A549 (cell line): ENCODE measurements at regions not wholly inside any gene's neighbourhood (a gene's known extent, or its start where the extent isn't known, plus 50 kb on each side); places are given as distances from the start of the nearest gene placed in this dataset.

Experiments
- ATAC-seq, 2 experiments: fragments of 200-7000 bp in 1 of 2; fragments of >200 bp in 1 of 2; cut with Nextera tagmentation in 1 of 2; cut with Tn5 transposase in 1 of 2; 3 replicates each; pipeline versions ENCODE4 v1.8.0 to v1.9.1; 2018 to 2020; ENCODE audit warnings: mild to moderate bottlenecking in 1 of 2, moderate library complexity in 1 of 2
- CTCF ChIA-PET: fragments of 300-600 bp; sonication (Branson Sonifier 250); formaldehyde crosslinking; extraction: SDS; loops from one replicate; lab custom pipeline; 2021; ENCODE audit warnings: antibody characterized with exemption, inconsistent platforms; lab: Yijun Ruan, JAX
- POLR2A ChIA-PET: fragments of 350-600 bp; formaldehyde crosslinking; extraction: SDS; loops from one replicate; lab custom pipeline; 2021; ENCODE audit warnings: antibody characterized with exemption, inconsistent platforms; lab: Yijun Ruan, JAX
- DNase-seq, 2 experiments: peaks; one replicate each; pipeline versions ENCODE4 v3.0.0 to v3.0.0-alpha.2; 2011 to 2016; ENCODE audit warnings: low read depth in 1 of 2, low spot score in 1 of 2
- FAIRE-seq: peaks from 2 replicates; lab custom pipeline; 2011; peaks lifted over from hg19 to GRCh38; lab: Jason Lieb, UNC
- H3K27ac ChIP-seq, 2 experiments: fragments of >200 bp; sonication (Bioruptor Twin); formaldehyde crosslinking; 3 replicates each; pipeline ENCODE4 v1.5.1; 2016 to 2017
- H3K4me1 ChIP-seq: fragments of >200 bp; sonication (Bioruptor Twin); formaldehyde crosslinking; 3 replicates; pipeline ENCODE4 v1.6.1; 2016
- H3K4me2 ChIP-seq: fragments of >200 bp; sonication (Bioruptor Twin); formaldehyde crosslinking; 3 replicates; pipeline ENCODE4 v1.6.1; 2016
- H3K4me3 ChIP-seq: fragments of >200 bp; sonication (Bioruptor Twin); formaldehyde crosslinking; 3 replicates; pipeline ENCODE4 v1.5.1; 2016
- H3K9me3 ChIP-seq: fragments of >200 bp; sonication (Bioruptor Twin); formaldehyde crosslinking; 3 replicates; pipeline ENCODE4 v1.6.1; 2016
- EHF ChIP-seq: fragments of 250-450 bp; sonication (Bioruptor Pico); IDR thresholded peaks from 2 replicates; pipeline ENCODE4 v1.5.0; 2020; ENCODE audit warnings: mild to moderate bottlenecking
- EHMT2 ChIP-seq: fragments of 200-600 bp; sonication (generic); IDR thresholded peaks from 2 replicates; pipeline ENCODE4 v1.6.1; 2016; ENCODE audit warnings: antibody characterized with exemption, low read depth, mild to moderate bottlenecking, moderate library complexity
- ESRRA ChIP-seq: fragments of 150-350 bp; IDR thresholded peaks from 2 replicates; pipeline ENCODE4 v1.6.1; 2014; ENCODE audit warnings: mild to moderate bottlenecking, low read length, borderline replicate concordance
- FOXS1 ChIP-seq: fragments of 250-450 bp; sonication (Bioruptor Pico); IDR thresholded peaks from 2 replicates; pipeline ENCODE4 v1.5.0; 2020; ENCODE audit warnings: mild to moderate bottlenecking, moderate library complexity
- HEYL ChIP-seq: fragments of 250-450 bp; sonication (Bioruptor Pico); IDR thresholded peaks from 2 replicates; pipeline ENCODE4 v1.8.0; 2021; ENCODE audit warnings: mild to moderate bottlenecking, moderate library complexity
- HOXA7 ChIP-seq: fragments of 250-450 bp; sonication (Bioruptor Pico); IDR thresholded peaks from 2 replicates; pipeline ENCODE4 v1.5.0; 2020; ENCODE audit warnings: mild to moderate bottlenecking, moderate library complexity
- HOXB13 ChIP-seq: fragments of 250-450 bp; sonication (Bioruptor Pico); IDR thresholded peaks from 2 replicates; pipeline ENCODE4 v1.5.0; 2020; ENCODE audit warnings: low read depth, mild to moderate bottlenecking, moderate library complexity
- HOXB5 ChIP-seq: fragments of 250-450 bp; sonication (Bioruptor Pico); IDR thresholded peaks from 2 replicates; pipeline ENCODE4 v1.5.0; 2020; ENCODE audit warnings: mild to moderate bottlenecking, moderate library complexity
- PHF8 ChIP-seq: fragments of 200-600 bp; sonication (generic); IDR thresholded peaks from 2 replicates; pipeline ENCODE4 v1.6.1; 2016; ENCODE audit warnings: low read depth, mild to moderate bottlenecking, antibody characterized with exemption, moderate library complexity, borderline replicate concordance
- POLR2A ChIP-seq: IDR thresholded peaks from 2 replicates; pipeline ENCODE4 v1.6.1; 2012; ENCODE audit warnings: mild to moderate bottlenecking, low read length
- RARB ChIP-seq: fragments of 250-450 bp; sonication (Bioruptor Pico); IDR thresholded peaks from 2 replicates; pipeline ENCODE4 v1.8.0; 2021; ENCODE audit warnings: mild to moderate bottlenecking, moderate library complexity
- TP53 ChIP-seq: fragments of 250-450 bp; sonication (Bioruptor Pico); IDR thresholded peaks from 2 replicates; pipeline ENCODE4 v1.5.0; 2021; ENCODE audit warnings: mild to moderate bottlenecking, moderate library complexity
- ZC3H11A ChIP-seq: fragments of 450-650 bp; IDR thresholded peaks from 2 replicates; pipeline ENCODE4 v1.6.1; 2014; ENCODE audit warnings: antibody characterized with exemption, mild to moderate bottlenecking
- ZFP36 ChIP-seq: fragments of 450-650 bp; IDR thresholded peaks from 2 replicates; pipeline ENCODE4 v1.6.1; 2014; ENCODE audit warnings: borderline replicate concordance; ENCODE audit not compliant: partially characterized antibody
- WGBS: methylation state at CpG from one replicate; pipeline ENCODE4 v1.1.6; 2017; ENCODE audit errors: missing lambda C conversion rate; 5-methylcytosine and 5-hydroxymethylcytosine counted together
- TF ChIP-seq, protein P1 (sequence below): fragments of >200 bp; sonication (Bioruptor Twin); formaldehyde crosslinking; IDR thresholded peaks from 3 replicates; pipeline ENCODE4 v1.5.1; 2016
- TF ChIP-seq, protein P2 (sequence below): fragments of >200 bp; sonication (Bioruptor Twin); formaldehyde crosslinking; IDR thresholded peaks from 2 replicates; pipeline ENCODE4 v1.6.1; 2016
- TF ChIP-seq, protein P3 (sequence below): fragments of 450-650 bp; IDR thresholded peaks from 2 replicates; pipeline ENCODE4 v1.6.1; 2014; ENCODE audit warnings: antibody characterized with exemption
- TF ChIP-seq, protein P4 (sequence below): fragments of 250-450 bp; sonication (Bioruptor Pico); IDR thresholded peaks from 2 replicates; pipeline ENCODE4 v1.5.0; 2020; ENCODE audit warnings: low read depth, mild to moderate bottlenecking, moderate library complexity
- TF ChIP-seq, protein P5 (sequence below): fragments of 250-450 bp; sonication (Bioruptor Pico); IDR thresholded peaks from 2 replicates; pipeline ENCODE4 v1.5.0; 2021; ENCODE audit warnings: mild to moderate bottlenecking, moderate library complexity, borderline replicate concordance
- TF ChIP-seq, protein P6 (sequence below): fragments of 200-600 bp; sonication (generic); IDR thresholded peaks from 2 replicates; pipeline ENCODE4 v1.6.1; 2016; ENCODE audit warnings: antibody characterized with exemption, mild to moderate bottlenecking, moderate library complexity
- TF ChIP-seq, protein P7 (sequence below): fragments of >200 bp; sonication (Bioruptor Twin); formaldehyde crosslinking; IDR thresholded peaks from 3 replicates; pipeline ENCODE4 v1.6.1; 2016
- TF ChIP-seq, protein P8 (sequence below): fragments of 150-350 bp; IDR thresholded peaks from 2 replicates; pipeline ENCODE4 v1.6.1; 2014; ENCODE audit warnings: low read depth, mild to moderate bottlenecking, low read length
- TF ChIP-seq, protein P9 (sequence below): IDR thresholded peaks from 2 replicates; pipeline ENCODE4 v1.6.1; 2012; ENCODE audit warnings: low read depth, borderline replicate concordance

DNA sequence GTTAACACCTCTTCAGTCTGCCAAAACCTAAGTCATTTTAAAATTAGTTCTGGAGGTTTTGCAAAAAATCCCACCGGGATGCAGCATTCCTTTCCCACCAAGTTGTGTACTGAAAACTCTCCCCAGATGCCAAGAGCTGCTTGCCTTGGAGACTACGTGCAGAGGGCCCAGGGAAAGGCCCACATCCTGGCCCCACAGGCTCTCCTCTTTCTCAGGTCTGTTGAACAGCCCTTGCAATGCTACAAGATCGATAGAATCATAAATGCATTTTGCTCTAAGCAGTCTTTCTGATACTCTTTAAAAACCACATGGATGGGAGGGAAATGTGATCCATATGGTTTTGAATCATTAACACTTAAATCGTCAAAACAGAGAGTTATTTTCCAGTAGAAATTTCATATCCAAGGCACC lies 126.7 kb upstream of the ZMIZ1 start:
- H3K4me2 ChIP-seq = no peak overlapping the region
- FAIRE-seq = no peak
- 49% methylated on average over 4 of the region's 4 CpGs for WGBS
- DNase-seq = no peak
- TF ChIP-seq HOXA7 (CRISPR knock-in tag) = no peak
- TF ChIP-seq PHF8 = no peak
- TF ChIP-seq, protein P1, sequence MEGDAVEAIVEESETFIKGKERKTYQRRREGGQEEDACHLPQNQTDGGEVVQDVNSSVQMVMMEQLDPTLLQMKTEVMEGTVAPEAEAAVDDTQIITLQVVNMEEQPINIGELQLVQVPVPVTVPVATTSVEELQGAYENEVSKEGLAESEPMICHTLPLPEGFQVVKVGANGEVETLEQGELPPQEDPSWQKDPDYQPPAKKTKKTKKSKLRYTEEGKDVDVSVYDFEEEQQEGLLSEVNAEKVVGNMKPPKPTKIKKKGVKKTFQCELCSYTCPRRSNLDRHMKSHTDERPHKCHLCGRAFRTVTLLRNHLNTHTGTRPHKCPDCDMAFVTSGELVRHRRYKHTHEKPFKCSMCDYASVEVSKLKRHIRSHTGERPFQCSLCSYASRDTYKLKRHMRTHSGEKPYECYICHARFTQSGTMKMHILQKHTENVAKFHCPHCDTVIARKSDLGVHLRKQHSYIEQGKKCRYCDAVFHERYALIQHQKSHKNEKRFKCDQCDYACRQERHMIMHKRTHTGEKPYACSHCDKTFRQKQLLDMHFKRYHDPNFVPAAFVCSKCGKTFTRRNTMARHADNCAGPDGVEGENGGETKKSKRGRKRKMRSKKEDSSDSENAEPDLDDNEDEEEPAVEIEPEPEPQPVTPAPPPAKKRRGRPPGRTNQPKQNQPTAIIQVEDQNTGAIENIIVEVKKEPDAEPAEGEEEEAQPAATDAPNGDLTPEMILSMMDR = no peak
- TF ChIP-seq, protein P2, sequence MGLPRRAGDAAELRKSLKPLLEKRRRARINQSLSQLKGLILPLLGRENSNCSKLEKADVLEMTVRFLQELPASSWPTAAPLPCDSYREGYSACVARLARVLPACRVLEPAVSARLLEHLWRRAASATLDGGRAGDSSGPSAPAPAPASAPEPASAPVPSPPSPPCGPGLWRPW = no peak
- TF ChIP-seq, protein P3, sequence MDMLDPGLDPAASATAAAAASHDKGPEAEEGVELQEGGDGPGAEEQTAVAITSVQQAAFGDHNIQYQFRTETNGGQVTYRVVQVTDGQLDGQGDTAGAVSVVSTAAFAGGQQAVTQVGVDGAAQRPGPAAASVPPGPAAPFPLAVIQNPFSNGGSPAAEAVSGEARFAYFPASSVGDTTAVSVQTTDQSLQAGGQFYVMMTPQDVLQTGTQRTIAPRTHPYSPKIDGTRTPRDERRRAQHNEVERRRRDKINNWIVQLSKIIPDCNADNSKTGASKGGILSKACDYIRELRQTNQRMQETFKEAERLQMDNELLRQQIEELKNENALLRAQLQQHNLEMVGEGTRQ = no peak
- TF ChIP-seq EHMT2 = no peak
- TF ChIP-seq ESRRA = no peak
- TF ChIP-seq, protein P4, sequence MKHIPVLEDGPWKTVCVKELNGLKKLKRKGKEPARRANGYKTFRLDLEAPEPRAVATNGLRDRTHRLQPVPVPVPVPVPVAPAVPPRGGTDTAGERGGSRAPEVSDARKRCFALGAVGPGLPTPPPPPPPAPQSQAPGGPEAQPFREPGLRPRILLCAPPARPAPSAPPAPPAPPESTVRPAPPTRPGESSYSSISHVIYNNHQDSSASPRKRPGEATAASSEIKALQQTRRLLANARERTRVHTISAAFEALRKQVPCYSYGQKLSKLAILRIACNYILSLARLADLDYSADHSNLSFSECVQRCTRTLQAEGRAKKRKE (CRISPR knock-in tag) = no peak
- TF ChIP-seq, protein P5, sequence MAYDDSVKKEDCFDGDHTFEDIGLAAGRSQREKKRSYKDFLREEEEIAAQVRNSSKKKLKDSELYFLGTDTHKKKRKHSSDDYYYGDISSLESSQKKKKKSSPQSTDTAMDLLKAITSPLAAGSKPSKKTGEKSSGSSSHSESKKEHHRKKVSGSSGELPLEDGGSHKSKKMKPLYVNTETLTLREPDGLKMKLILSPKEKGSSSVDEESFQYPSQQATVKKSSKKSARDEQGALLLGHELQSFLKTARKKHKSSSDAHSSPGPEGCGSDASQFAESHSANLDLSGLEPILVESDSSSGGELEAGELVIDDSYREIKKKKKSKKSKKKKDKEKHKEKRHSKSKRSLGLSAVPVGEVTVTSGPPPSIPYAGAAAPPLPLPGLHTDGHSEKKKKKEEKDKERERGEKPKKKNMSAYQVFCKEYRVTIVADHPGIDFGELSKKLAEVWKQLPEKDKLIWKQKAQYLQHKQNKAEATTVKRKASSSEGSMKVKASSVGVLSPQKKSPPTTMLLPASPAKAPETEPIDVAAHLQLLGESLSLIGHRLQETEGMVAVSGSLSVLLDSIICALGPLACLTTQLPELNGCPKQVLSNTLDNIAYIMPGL (CRISPR knock-in tag) = no peak
- TF ChIP-seq, all 56 proteins: peak for 0
- H3K27ac ChIP-seq = no peak overlapping the region
- ChIA-PET CTCF (interaction anchor here (1.2 kb wide), 1 partner anchor 9 kb away, joined by 3 read pairs; no protein-coding TSS in a partner anchor), POLR2A (no interaction called here)
- H3K4me1 ChIP-seq = peaks cover 7% of the 10 kb centered on the region; the same call in 2 of the 3 replicates
- H3K4me3 ChIP-seq = no peak overlapping the region
- peaks cover 4% of the 10 kb centered on the region; the same call in 1 of the 3 replicates for H3K9me3 ChIP-seq
- no peak for ATAC-seq

DNA sequence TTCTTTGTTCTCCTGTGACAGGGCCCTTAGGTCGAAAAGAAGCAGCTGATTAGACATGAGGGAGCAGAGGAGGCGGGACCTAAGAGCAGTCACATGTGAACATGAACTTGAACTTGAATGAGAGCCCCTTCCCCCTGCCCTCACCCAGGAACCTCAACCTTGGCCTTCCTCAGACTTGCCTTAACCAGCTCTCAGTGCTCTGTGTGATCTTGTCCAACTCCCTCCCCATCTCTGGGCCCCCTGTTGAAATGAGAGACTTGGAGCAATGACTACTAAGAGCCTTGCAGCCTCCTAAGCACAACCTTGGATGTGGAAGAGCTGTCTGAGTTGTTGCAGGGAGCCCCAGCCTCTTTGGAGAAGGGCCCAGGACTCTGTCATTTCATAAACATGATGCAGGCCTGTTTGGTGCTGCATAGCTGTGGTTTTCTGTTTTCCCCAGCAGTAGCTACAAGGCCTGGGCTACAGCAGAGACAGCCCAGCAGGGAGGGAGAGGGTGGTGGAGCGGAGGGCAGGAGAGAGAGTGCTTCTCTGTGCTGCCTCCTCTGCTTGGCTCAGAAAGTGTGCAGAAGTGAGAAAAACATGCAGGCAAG lies 123.9 kb upstream of the ZMIZ1 start:
- peak in 1 of 2 experiments; percentile 23; a peak in 2 of 6 replicates for ATAC-seq
- no peak for FAIRE-seq
- Histone ChIP-seq H3K4me3 (no peak overlapping the region), H3K4me2 (no peak overlapping the region), H3K4me1 (no peaks in the 10 kb centered on the region), H3K9me3 (peaks cover 4% of the 10 kb centered on the region; the same call in 1 of the 3 replicates), H3K27ac (no peak overlapping the region)
- no peak for DNase-seq
- 52% methylated on average over 3 of the region's 3 CpGs for WGBS
- CTCF ChIA-PET = interaction anchor here (1.2 to 1.8 kb wide), 3 partner anchors 8 to 30 kb away, joined by 3 to 5 read pairs (median 4); no protein-coding TSS in a partner anchor
- POLR2A ChIA-PET = no interaction called here
- TF ChIP-seq, protein P6, sequence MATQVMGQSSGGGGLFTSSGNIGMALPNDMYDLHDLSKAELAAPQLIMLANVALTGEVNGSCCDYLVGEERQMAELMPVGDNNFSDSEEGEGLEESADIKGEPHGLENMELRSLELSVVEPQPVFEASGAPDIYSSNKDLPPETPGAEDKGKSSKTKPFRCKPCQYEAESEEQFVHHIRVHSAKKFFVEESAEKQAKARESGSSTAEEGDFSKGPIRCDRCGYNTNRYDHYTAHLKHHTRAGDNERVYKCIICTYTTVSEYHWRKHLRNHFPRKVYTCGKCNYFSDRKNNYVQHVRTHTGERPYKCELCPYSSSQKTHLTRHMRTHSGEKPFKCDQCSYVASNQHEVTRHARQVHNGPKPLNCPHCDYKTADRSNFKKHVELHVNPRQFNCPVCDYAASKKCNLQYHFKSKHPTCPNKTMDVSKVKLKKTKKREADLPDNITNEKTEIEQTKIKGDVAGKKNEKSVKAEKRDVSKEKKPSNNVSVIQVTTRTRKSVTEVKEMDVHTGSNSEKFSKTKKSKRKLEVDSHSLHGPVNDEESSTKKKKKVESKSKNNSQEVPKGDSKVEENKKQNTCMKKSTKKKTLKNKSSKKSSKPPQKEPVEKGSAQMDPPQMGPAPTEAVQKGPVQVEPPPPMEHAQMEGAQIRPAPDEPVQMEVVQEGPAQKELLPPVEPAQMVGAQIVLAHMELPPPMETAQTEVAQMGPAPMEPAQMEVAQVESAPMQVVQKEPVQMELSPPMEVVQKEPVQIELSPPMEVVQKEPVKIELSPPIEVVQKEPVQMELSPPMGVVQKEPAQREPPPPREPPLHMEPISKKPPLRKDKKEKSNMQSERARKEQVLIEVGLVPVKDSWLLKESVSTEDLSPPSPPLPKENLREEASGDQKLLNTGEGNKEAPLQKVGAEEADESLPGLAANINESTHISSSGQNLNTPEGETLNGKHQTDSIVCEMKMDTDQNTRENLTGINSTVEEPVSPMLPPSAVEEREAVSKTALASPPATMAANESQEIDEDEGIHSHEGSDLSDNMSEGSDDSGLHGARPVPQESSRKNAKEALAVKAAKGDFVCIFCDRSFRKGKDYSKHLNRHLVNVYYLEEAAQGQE = no peak
- TF ChIP-seq POLR2A (no peak), HOXB5 (no peak), HEYL (CRISPR knock-in tag) (no peak), ZFP36 (no peak), HOXB13 (CRISPR knock-in tag) (no peak), HOXA7 (CRISPR knock-in tag) (no peak), EHF (CRISPR knock-in tag) (no peak), RARB (CRISPR knock-in tag) (no peak), ZC3H11A (no peak), FOXS1 (CRISPR knock-in tag) (no peak), TP53 (CRISPR knock-in tag) (no peak)
- TF ChIP-seq, protein P7, sequence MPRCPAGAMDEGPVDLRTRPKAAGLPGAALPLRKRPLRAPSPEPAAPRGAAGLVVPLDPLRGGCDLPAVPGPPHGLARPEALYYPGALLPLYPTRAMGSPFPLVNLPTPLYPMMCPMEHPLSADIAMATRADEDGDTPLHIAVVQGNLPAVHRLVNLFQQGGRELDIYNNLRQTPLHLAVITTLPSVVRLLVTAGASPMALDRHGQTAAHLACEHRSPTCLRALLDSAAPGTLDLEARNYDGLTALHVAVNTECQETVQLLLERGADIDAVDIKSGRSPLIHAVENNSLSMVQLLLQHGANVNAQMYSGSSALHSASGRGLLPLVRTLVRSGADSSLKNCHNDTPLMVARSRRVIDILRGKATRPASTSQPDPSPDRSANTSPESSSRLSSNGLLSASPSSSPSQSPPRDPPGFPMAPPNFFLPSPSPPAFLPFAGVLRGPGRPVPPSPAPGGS = no peak
- TF ChIP-seq, protein P8, sequence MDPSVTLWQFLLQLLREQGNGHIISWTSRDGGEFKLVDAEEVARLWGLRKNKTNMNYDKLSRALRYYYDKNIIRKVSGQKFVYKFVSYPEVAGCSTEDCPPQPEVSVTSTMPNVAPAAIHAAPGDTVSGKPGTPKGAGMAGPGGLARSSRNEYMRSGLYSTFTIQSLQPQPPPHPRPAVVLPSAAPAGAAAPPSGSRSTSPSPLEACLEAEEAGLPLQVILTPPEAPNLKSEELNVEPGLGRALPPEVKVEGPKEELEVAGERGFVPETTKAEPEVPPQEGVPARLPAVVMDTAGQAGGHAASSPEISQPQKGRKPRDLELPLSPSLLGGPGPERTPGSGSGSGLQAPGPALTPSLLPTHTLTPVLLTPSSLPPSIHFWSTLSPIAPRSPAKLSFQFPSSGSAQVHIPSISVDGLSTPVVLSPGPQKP = no peak
- TF ChIP-seq, protein P9, sequence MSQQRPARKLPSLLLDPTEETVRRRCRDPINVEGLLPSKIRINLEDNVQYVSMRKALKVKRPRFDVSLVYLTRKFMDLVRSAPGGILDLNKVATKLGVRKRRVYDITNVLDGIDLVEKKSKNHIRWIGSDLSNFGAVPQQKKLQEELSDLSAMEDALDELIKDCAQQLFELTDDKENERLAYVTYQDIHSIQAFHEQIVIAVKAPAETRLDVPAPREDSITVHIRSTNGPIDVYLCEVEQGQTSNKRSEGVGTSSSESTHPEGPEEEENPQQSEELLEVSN = no peak
